ENCODE measurements at regions not wholly inside any gene's neighbourhood (a gene's known extent, or its start where the extent isn't known, plus 50 kb on each side); places are given as distances from the start of the nearest gene placed in this dataset.

DNA sequence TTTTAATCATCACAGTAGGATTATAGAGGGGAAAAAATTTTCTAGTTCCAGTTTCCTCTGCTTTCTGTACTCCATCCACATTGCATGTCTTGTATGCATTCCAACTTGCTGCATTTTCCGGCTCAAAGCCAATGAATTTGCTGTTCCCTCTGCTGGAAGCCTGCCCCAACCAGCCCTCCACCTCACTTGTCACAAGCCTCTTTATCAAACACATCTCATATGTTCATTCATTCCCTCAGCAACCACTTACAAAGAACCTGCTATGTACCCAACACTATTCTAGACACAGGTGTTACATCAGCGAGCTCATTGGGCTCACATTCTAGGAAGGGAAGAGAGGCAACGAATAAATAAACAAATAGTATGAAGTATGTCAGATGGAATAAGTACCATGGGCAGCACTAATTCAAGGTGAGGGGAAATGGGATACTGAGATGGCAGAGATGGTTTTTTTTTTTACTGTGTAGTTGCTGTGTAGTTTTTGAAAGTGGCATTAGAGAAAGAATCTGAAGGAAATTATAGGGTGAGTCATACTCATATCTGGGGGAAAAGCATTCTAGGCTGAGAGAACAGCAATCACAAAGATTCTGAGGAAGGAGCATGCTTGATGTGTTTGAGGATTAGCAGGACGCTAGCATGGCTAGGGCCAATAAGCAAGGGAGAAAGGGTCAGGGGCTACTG lies 332.5 kb downstream of the PDGFC start:
- DNase-seq (peak in 2 of 4 donors; percentile 13 to 15), ATAC-seq (peak; percentile 55)
- Histone ChIP-seq H3K9me3 (no peaks in the 10 kb centered on the region), H3K4me3 (no peak overlapping the region), H3K36me3 (no peaks in the 10 kb centered on the region), H3K27ac (no peak overlapping the region), H3K4me1 (no peaks in the 10 kb centered on the region), H3K27me3 (no peaks in the 10 kb centered on the region)
- TF ChIP-seq, protein P1, sequence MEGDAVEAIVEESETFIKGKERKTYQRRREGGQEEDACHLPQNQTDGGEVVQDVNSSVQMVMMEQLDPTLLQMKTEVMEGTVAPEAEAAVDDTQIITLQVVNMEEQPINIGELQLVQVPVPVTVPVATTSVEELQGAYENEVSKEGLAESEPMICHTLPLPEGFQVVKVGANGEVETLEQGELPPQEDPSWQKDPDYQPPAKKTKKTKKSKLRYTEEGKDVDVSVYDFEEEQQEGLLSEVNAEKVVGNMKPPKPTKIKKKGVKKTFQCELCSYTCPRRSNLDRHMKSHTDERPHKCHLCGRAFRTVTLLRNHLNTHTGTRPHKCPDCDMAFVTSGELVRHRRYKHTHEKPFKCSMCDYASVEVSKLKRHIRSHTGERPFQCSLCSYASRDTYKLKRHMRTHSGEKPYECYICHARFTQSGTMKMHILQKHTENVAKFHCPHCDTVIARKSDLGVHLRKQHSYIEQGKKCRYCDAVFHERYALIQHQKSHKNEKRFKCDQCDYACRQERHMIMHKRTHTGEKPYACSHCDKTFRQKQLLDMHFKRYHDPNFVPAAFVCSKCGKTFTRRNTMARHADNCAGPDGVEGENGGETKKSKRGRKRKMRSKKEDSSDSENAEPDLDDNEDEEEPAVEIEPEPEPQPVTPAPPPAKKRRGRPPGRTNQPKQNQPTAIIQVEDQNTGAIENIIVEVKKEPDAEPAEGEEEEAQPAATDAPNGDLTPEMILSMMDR (IDR thresholded peaks at IDR 0.05): no peak
- intact Hi-C loops (cut with DNase I): no loop called here

DNA sequence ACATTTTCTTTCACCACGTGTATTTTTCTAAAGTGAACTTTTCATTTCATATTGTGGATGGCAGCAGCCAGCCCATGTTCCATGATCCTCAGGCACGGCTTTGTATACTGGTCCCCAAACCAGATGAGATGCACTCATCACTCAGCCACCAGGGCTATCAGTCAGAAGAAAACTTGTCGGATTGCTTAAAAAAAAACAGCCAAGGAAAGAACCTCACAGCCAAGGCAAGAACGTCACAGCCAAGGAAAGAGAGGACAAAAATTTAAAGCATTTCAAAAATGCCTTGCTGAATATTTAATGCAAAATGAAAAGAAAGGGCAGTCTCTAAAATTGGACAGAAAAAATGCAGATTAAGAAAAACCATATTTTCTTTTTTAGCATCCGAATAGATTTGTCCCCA lies 333.3 kb downstream of the PDGFC start:
- Histone ChIP-seq H3K36me3 (no peaks in the 10 kb centered on the region), H3K4me1 (no peaks in the 10 kb centered on the region), H3K4me3 (no peak overlapping the region), H3K9me3 (no peaks in the 10 kb centered on the region), H3K27ac (no peak overlapping the region), H3K27me3 (no peaks in the 10 kb centered on the region)
- TF ChIP-seq, protein P1 (IDR thresholded peaks at IDR 0.05): no peak
- ATAC-seq (no peak), DNase-seq (no peak)
- intact Hi-C loops (cut with DNase I): no loop called here

DNA sequence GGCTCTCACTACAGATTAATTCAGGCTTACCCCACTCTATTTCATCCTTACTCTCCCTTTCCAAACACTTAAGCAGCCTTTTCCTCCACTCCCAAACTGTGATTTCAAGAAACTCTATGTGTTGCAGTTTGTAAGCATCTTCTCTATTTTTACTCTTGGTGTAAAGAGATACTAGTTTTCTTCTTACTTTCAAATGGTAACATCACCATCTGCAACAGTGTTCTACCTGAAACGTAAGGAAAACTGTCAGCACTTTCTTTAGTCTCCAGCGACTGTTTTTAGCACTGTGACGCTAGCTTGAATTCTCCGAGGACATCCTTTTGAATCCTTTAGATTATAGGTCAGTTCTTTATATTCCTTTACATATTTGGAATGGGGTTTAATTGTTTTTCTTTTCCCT lies 335.2 kb downstream of the PDGFC start:
- DNase-seq: no peak
- no peaks in the 10 kb centered on the region for H3K9me3 ChIP-seq
- TF ChIP-seq, protein P1 (IDR thresholded peaks at IDR 0.05): no peak
- ATAC-seq: no peak
- no peaks in the 10 kb centered on the region for H3K36me3 ChIP-seq
- intact Hi-C loops (cut with DNase I): no loop called here
- no peak overlapping the region for H3K4me3 ChIP-seq
- no peak overlapping the region for H3K27ac ChIP-seq
- no peaks in the 10 kb centered on the region for H3K4me1 ChIP-seq
- no peaks in the 10 kb centered on the region for H3K27me3 ChIP-seq

DNA sequence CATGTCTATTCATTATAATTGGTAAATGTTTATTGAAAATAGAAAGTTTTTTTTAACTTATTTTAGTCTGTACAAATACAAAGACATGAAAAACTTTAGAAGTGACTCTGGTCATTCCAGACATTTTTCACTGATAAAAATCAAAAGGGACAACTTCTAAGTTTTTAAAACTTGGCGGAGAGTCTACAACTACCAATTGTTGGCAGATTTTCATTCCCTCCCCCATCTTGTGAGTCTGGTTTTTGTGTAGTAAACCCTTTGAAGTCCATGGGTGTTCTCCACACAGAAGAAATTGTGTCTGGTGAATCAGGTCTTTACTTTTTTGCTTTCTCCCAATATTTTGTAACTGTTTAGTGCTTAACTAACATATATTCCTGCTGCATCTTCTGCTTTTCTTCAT lies 336.5 kb downstream of the PDGFC start:
- Histone ChIP-seq H3K27ac (no peak overlapping the region), H3K36me3 (no peaks in the 10 kb centered on the region), H3K27me3 (no peaks in the 10 kb centered on the region), H3K4me3 (no peak overlapping the region), H3K4me1 (no peaks in the 10 kb centered on the region), H3K9me3 (no peaks in the 10 kb centered on the region)
- ATAC-seq (no peak), DNase-seq (no peak)
- intact Hi-C loops (cut with DNase I): no loop called here
- TF ChIP-seq, protein P1 (IDR thresholded peaks at IDR 0.05): no peak

DNA sequence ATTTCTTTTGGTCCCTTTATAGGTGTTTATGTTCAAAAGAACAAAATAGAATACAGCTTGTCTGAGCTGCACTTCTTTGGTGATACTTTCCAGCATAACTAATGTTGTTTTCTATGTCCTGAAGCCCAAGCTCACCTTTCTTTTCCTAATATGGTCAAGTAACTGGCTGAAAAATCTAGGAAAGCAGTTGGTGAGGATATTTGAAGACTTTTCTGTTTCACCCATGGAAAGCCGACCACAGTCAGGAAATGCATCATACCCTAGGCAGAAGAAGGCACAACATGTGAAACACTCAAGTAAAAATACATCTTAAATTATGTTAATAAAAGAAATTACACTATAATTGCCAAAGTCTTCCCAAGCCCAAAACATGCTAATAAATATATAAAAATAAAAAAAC lies 337.0 kb downstream of the PDGFC start:
- H3K4me3 ChIP-seq: no peak overlapping the region
- intact Hi-C loops (cut with DNase I): no loop called here
- no peak for ATAC-seq
- TF ChIP-seq, protein P1 (IDR thresholded peaks at IDR 0.05): no peak
- DNase-seq: no peak
- no peak overlapping the region for H3K27ac ChIP-seq
- no peaks in the 10 kb centered on the region for H3K9me3 ChIP-seq
- H3K27me3 ChIP-seq: no peaks in the 10 kb centered on the region
- H3K4me1 ChIP-seq: no peaks in the 10 kb centered on the region
- H3K36me3 ChIP-seq: no peaks in the 10 kb centered on the region

Data from left lung (tissue), 4 donors.